ENCODE measurements at regions not wholly inside any gene's neighbourhood (a gene's known extent, or its start where the extent isn't known, plus 50 kb on each side); places are given as distances from the start of the nearest gene placed in this dataset.

- TF ChIP-seq, protein P1, sequence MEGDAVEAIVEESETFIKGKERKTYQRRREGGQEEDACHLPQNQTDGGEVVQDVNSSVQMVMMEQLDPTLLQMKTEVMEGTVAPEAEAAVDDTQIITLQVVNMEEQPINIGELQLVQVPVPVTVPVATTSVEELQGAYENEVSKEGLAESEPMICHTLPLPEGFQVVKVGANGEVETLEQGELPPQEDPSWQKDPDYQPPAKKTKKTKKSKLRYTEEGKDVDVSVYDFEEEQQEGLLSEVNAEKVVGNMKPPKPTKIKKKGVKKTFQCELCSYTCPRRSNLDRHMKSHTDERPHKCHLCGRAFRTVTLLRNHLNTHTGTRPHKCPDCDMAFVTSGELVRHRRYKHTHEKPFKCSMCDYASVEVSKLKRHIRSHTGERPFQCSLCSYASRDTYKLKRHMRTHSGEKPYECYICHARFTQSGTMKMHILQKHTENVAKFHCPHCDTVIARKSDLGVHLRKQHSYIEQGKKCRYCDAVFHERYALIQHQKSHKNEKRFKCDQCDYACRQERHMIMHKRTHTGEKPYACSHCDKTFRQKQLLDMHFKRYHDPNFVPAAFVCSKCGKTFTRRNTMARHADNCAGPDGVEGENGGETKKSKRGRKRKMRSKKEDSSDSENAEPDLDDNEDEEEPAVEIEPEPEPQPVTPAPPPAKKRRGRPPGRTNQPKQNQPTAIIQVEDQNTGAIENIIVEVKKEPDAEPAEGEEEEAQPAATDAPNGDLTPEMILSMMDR (IDR thresholded peaks at IDR 0.05): no peak
- TF ChIP-seq REST (IDR thresholded peaks at IDR 0.05; ENCODE audit: insufficient read depth in 1 of 2, low read depth in 2 of 2, low read length in 1 of 2): no peak
These were observed 369.9 kb downstream of the LPIN1 start for GRCh38 chr2:12116228-12116750.

Measured in Panc1 (cell line).